ENCODE measurements at regions not wholly inside any gene's neighbourhood (a gene's known extent, or its start where the extent isn't known, plus 50 kb on each side); places are given as distances from the start of the nearest gene placed in this dataset.

- no peak for TF ChIP-seq RAD21 (IDR thresholded peaks at IDR 0.05; ENCODE audit: low read depth)
- TF ChIP-seq SIN3A (IDR thresholded peaks at IDR 0.05; ENCODE audit: low read depth), result no peak
- no peak for TF ChIP-seq CTCF (IDR thresholded peaks at IDR 0.05 in 2 of 3, conservative IDR thresholded peaks at IDR 0.05 in 1 of 3; ENCODE audit: borderline replicate concordance in 1 of 3, insufficient read depth in 1 of 3, low read depth in 2 of 3, low read length in 2 of 3)
- TF ChIP-seq ZFX (IDR thresholded peaks at IDR 0.05), result no peak
- no peak for TF ChIP-seq POLR2AphosphoS5 (IDR thresholded peaks at IDR 0.05; ENCODE audit: low read depth, low read length)
- TF ChIP-seq POLR2A (IDR thresholded peaks at IDR 0.05; ENCODE audit: borderline replicate concordance, extremely low read depth, insufficient read depth, insufficient read length), result no peak
- no peak for TF ChIP-seq EZH2 (IDR thresholded peaks at IDR 0.05)
Observed at GRCh38 chr10:124264711-124265390, 153.9 kb downstream of the OAT start.
